ENCODE measurements at regions not wholly inside any gene's neighbourhood (a gene's known extent, or its start where the extent isn't known, plus 50 kb on each side); places are given as distances from the start of the nearest gene placed in this dataset.

- DNase-seq (ENCODE audit: low read depth, low spot score), result no peak
These were observed 216.1 kb downstream of the TRIM36 start for GRCh38 chr5:114953565-114953964.

GRCh38 chr5:114952876-114953275 lies 216.8 kb downstream of the TRIM36 start:
- DNase-seq (ENCODE audit: low read depth, low spot score), result no peak

- DNase-seq (ENCODE audit: low read depth, low spot score), result no peak
These were observed 220.0 kb downstream of the TRIM36 start for GRCh38 chr5:114949756-114950155.

- DNase-seq (ENCODE audit: low read depth, low spot score), result no peak
These were observed 220.6 kb downstream of the TRIM36 start for GRCh38 chr5:114948986-114949621.

GRCh38 chr5:114948363-114948762 lies 221.3 kb downstream of the TRIM36 start:
- DNase-seq (ENCODE audit: low read depth, low spot score), result no peak

GRCh38 chr5:114940709-114941108 lies 229.0 kb downstream of the TRIM36 start:
- no peak for DNase-seq (ENCODE audit: low read depth, low spot score)

- DNase-seq (ENCODE audit: low read depth, low spot score), result no peak
These were observed 234.2 kb downstream of the TRIM36 start for GRCh38 chr5:114935490-114935889.

GRCh38 chr5:114928644-114929462 lies 240.9 kb downstream of the TRIM36 start:
- DNase-seq (ENCODE audit: low read depth, low spot score), result no peak

GRCh38 chr5:114924769-114925168 lies 244.9 kb downstream of the TRIM36 start:
- peak; percentile 3 for DNase-seq (ENCODE audit: low read depth, low spot score)

GRCh38 chr5:114912189-114912920 lies 257.4 kb downstream of the TRIM36 start:
- DNase-seq (ENCODE audit: low read depth, low spot score), result no peak

- DNase-seq (ENCODE audit: low read depth, low spot score), result no peak
These were observed 259.0 kb downstream of the TRIM36 start for GRCh38 chr5:114910727-114911126.

- DNase-seq (ENCODE audit: low read depth, low spot score), result no peak
These were observed 260.3 kb downstream of the TRIM36 start for GRCh38 chr5:114909424-114909823.

- no peak for DNase-seq (ENCODE audit: low read depth, low spot score)
These were observed 265.9 kb downstream of the TRIM36 start for GRCh38 chr5:114903767-114904166.

GRCh38 chr5:114898602-114899001 lies 271.1 kb downstream of the TRIM36 start:
- DNase-seq (ENCODE audit: low read depth, low spot score), result peak; percentile 6

GRCh38 chr5:114883675-114884074 lies 286.0 kb downstream of the TRIM36 start:
- no peak for DNase-seq (ENCODE audit: low read depth, low spot score)

- DNase-seq (ENCODE audit: low read depth, low spot score), result no peak
These were observed 310.3 kb downstream of the TRIM36 start for GRCh38 chr5:114859438-114859735.

- no peak for DNase-seq (ENCODE audit: low read depth, low spot score)
These were observed 310.9 kb downstream of the TRIM36 start for GRCh38 chr5:114858665-114859437.

GRCh38 chr5:114857941-114858551 lies 311.7 kb downstream of the TRIM36 start:
- peak; percentile 13 for DNase-seq (ENCODE audit: low read depth, low spot score)

- DNase-seq (ENCODE audit: low read depth, low spot score), result peak; percentile 3
These were observed 325.0 kb downstream of the TRIM36 start for GRCh38 chr5:114844711-114845110.

GRCh38 chr5:114839360-114839759 lies 330.3 kb downstream of the TRIM36 start:
- no peak for DNase-seq (ENCODE audit: low read depth, low spot score)

GRCh38 chr5:114838937-114839336 lies 330.8 kb downstream of the TRIM36 start:
- no peak for DNase-seq (ENCODE audit: low read depth, low spot score)

Data from ELF-1 (cell line).